HUDEP-2 (cell line): ENCODE measurements at regions not wholly inside any gene's neighbourhood (a gene's known extent, or its start where the extent isn't known, plus 50 kb on each side); places are given as distances from the start of the nearest gene placed in this dataset.

ENCODE experiments used
- DNase-seq, 76 experiments: peaks; one replicate each; lab custom pipeline; 2025; ENCODE audit not compliant: unreplicated experiment in 76 of 76; lab: John Stamatoyannopoulos, UW

DNA sequence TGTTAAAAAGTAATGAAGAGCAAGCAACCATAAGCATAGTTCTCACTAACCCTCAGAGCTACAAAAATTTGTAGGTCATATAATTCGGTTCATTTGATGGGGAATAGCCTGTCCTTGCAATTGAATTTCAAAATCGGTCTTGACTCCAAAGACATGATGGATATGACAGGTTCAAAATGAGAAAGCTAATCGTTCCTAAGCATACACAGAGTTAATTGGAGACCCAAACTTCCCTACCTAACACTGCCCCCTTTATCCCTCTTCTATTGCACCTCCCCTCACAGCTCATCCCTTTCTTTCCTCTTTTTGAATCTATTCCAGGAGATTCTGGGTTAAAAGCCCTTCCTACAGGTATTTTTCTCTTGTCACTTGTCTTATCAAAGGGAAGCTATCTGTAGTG, 390.0 kb upstream of the PTBP2 start:
- DNase-seq: no peak

DNA sequence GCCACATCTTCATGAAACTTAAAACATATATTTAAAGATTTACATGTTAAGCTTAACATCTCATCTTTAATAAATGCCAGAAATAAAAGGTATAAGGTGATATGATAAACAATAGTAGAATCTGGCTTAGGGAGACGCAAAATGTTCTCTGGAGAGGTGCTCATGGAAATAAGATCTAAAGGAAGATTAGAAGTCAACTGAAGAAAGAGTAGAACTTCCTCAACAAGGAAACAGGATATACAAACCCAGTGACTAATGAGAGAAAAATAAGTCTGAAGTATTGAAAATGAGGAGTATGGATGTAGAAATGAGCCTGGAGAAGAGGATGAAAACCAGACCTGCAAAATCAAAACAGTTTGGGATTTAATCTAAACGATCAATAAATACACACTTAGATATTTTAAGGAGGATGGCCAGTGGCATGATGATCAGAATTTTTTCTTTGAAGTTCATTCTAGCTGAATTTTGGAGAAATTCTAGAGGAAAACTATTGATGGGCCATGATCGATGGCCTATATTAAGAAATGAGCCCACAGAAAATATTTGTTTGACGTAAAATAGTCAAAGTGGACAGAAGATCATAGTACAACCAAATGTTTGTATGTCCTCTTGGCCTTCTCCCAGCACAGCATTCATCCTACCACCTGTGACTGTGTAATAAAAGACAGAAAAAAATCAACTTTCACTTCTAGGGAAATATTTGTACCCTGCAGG, 387.9 kb upstream of the PTBP2 start:
- DNase-seq: no peak

GRCh38 chr1:96334236-96334557, 387.4 kb upstream of the PTBP2 start:
- no peak for DNase-seq

DNA sequence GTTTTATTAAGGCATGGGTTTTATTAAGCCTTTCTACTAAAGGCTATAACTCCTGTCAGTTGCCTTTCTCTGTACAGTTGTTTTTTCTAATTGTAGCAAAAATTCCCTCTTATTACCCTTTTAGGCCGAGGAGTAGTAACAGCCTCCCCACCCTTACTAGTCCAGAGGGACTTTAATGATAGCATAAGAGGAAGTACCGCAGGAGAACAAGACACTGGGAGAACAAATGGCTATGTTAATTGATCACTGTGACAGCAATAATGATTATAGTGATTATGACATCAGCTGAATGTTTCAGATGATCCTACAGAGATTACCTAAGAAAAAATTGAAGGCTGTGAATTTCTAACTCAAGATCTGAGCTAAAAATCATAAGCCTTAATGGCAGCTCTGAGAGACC, 383.0 kb upstream of the PTBP2 start:
- no peak for DNase-seq

- no peak for DNase-seq
These were observed 380.9 kb upstream of the PTBP2 start for GRCh38 chr1:96340686-96341085.

- no peak for DNase-seq
These were observed 374.9 kb upstream of the PTBP2 start for GRCh38 chr1:96346719-96347118.

GRCh38 chr1:96349896-96350295, 371.7 kb upstream of the PTBP2 start:
- no peak for DNase-seq

GRCh38 chr1:96352733-96353132, 368.9 kb upstream of the PTBP2 start:
- DNase-seq: no peak

GRCh38 chr1:96355521-96355920, 366.1 kb upstream of the PTBP2 start:
- no peak for DNase-seq

DNA sequence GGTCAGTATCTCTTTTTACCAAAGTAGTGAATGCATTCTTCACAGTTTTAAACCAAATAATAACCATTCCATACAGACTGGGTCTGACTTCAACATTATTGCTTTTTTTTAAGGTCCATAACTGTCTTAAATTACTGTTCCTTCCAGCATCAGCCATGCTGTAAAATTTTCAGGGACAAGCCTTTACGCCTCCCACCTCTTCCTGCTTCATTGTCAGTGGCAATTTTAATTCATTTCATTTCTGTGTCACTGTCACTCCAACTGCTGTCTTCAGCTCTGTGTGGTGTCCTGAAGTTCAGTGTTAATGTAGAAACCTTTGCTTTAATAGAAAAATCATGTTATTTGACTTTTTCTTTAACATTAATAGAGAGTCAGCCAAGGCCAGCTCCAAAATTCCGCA, 365.6 kb upstream of the PTBP2 start:
- no peak for DNase-seq

GRCh38 chr1:96357141-96357765, 364.3 kb upstream of the PTBP2 start:
- DNase-seq: no peak

DNA sequence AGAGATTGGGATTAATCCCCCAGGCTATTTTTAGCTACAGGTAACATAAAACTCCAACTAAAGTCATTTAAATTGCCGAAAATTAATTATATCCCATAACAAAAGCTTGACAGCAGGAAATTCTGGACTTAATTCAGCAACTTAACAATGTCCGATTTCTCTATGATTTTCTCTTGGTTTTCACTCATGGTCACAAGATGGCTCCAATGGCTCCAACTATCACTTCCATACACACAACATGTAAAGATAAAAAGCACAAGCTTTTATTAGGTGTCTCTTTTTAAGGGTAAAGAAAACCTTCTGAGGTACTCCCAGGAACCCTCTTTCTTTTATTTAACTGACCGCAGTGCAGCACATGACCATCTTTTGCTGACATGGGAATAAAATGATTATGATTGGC, 363.5 kb upstream of the PTBP2 start:
- no peak for DNase-seq

GRCh38 chr1:96360036-96360795, 361.4 kb upstream of the PTBP2 start:
- DNase-seq: no peak

DNA sequence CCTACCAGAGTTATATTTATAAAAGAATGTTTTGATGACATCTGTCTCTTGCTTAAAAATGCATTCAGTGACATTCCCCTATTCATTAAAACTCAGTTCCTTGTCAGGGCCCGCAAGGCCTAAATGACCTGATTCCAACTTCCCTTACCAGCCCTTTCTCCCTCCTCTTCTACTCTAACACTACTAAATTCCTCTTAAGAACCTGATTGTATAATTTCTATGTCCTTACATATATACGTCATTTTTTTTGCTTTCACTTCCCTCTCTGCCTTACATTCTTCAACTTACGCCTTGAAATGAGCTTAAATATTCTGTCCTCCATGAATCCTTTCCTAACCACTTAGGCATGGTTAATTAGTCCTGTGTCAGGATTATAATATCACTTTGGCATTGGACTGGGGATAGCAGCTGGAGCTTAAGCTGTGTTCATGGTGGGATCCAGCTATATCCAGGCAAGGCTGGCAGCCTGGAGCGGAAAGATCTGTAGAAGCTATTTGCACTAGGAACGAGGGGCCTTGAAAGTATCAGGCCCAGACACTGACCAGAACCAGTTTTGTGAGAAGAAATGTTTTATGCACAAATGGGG, 360.2 kb upstream of the PTBP2 start:
- DNase-seq: no peak

DNA sequence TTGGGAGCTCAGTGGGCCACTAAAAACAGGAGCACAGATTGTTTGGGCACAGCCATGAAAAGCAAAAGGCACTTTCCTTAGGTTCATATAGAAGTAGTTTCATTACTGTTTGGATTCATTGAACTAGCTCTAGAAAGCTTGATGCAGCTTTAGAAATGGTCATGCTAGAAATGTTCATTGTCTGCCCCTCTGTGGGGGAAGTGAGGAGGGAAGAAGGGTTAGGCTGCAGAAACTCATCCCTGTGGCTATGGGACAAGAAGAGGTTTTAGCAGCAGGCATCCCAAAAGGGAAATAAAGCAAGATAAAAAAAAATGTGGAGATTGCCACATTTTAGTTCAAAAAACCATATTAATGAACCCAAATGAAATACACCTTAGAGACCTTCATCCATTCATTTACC, 359.6 kb upstream of the PTBP2 start:
- no peak for DNase-seq

GRCh38 chr1:96362623-96363022, 359.0 kb upstream of the PTBP2 start:
- peak in 2 of 76 experiments; percentile 1 to 3 for DNase-seq

GRCh38 chr1:96363826-96364225, 357.8 kb upstream of the PTBP2 start:
- no peak for DNase-seq

- no peak for DNase-seq
These were observed 357.0 kb upstream of the PTBP2 start for GRCh38 chr1:96364576-96364975.

GRCh38 chr1:96365076-96365475, 356.5 kb upstream of the PTBP2 start:
- no peak for DNase-seq

- no peak for DNase-seq
These were observed 355.8 kb upstream of the PTBP2 start for GRCh38 chr1:96365596-96366390.

- no peak for DNase-seq
These were observed 355.1 kb upstream of the PTBP2 start for GRCh38 chr1:96366516-96366915.
